GM23248 (cell line): ENCODE measurements at regions not wholly inside any gene's neighbourhood (a gene's known extent, or its start where the extent isn't known, plus 50 kb on each side); places are given as distances from the start of the nearest gene placed in this dataset.

Source experiments
- EZH2 ChIP-seq: fragments of 200-600 bp; sonication (generic); IDR thresholded peaks from 2 replicates; pipeline ENCODE4 v1.6.1; 2018; ENCODE audit warnings: antibody characterized with exemption, mild to moderate bottlenecking; ENCODE audit not compliant: insufficient read depth, poor library complexity, severe bottlenecking
- EZH2phosphoT487 ChIP-seq: fragments of 200-600 bp; sonication (generic); IDR thresholded peaks from 2 replicates; pipeline ENCODE4 v1.6.1; 2018; ENCODE audit warnings: antibody characterized with exemption, moderate library complexity, mild to moderate bottlenecking, low read depth; ENCODE audit not compliant: insufficient read depth

- TF ChIP-seq EZH2 (no peak), EZH2phosphoT487 (no peak)
These were observed 125.7 kb upstream of the FBXL17 start for GRCh38 chr5:108507631-108508030.
